CD4-positive, CD25-positive, alpha-beta regulatory T cell (primary cell): ENCODE measurements at regions not wholly inside any gene's neighbourhood (a gene's known extent, or its start where the extent isn't known, plus 50 kb on each side); places are given as distances from the start of the nearest gene placed in this dataset.
"Not testable (repeated sequence)": the region's sequence is repeated elsewhere in the genome, so short reads cannot be mapped to it uniquely, and the experiment has no call there.

ENCODE experiments used
- ATAC-seq, 2 donors: fragments of 150-1000 bp; cut with Tn5 transposase; one replicate each; pipeline ENCODE4 v1.10.0; 2021; ENCODE audit warnings: low read depth in 2 of 2, moderate number of reproducible peaks in 2 of 2, moderate library complexity in 1 of 2
- DNase-seq, 3 donors: peaks; one replicate each; pipeline versions ENCODE4 v3.0.0 to v3.0.0-alpha.2; 2012 to 2022; ENCODE audit warnings: mixed read lengths in 1 of 3
- H3K27ac ChIP-seq: one replicate; pipeline ENCODE4 v1.7.0; 2013; ENCODE audit warnings: mild to moderate bottlenecking, low read length; ENCODE audit not compliant: insufficient read depth, poor library complexity, severe bottlenecking
- H3K27me3 ChIP-seq: one replicate; pipeline ENCODE4 v1.7.0; 2013; ENCODE audit warnings: low read length; ENCODE audit not compliant: control insufficient read depth, insufficient read depth
- H3K36me3 ChIP-seq: one replicate; pipeline ENCODE4 v1.7.0; 2013; ENCODE audit warnings: mild to moderate bottlenecking, low read length, moderate library complexity; ENCODE audit not compliant: control insufficient read depth, insufficient read depth
- H3K4me1 ChIP-seq: 2 replicates; pipeline ENCODE4 v1.7.0; 2013; ENCODE audit warnings: mild to moderate bottlenecking, low read length; ENCODE audit not compliant: insufficient read depth, control insufficient read depth, poor library complexity, severe bottlenecking
- H3K4me3 ChIP-seq: one replicate; pipeline ENCODE4 v1.7.0; 2013; ENCODE audit warnings: low read depth, mild to moderate bottlenecking, low read length, moderate library complexity
- H3K9me3 ChIP-seq, 2 experiments: 1 replicate in 1 of 2; 2 replicates in 1 of 2; pipeline ENCODE4 v1.7.0; 2013; ENCODE audit warnings: low read length in 2 of 2, mild to moderate bottlenecking in 1 of 2, moderate library complexity in 1 of 2; ENCODE audit not compliant: control insufficient read depth in 2 of 2
- H3K27ac Mint-ChIP-seq, 3 donors: one replicate each; pipeline ENCODE4 v1.8.0; 2020 to 2022; ENCODE audit warnings: mild to moderate bottlenecking in 3 of 3, mixed read lengths in 3 of 3, moderate library complexity in 2 of 3
- H3K27me3 Mint-ChIP-seq: one replicate; pipeline ENCODE4 v1.8.0; 2022; ENCODE audit warnings: mild to moderate bottlenecking, mixed read lengths
- H3K36me3 Mint-ChIP-seq: one replicate; pipeline ENCODE4 v1.8.0; 2020; ENCODE audit warnings: mixed read lengths
- H3K4me1 Mint-ChIP-seq, 4 donors: one replicate each; pipeline ENCODE4 v1.8.0; 2020 to 2022; ENCODE audit warnings: mixed read lengths in 4 of 4, mild to moderate bottlenecking in 1 of 4
- H3K4me3 Mint-ChIP-seq, 4 donors: one replicate each; pipeline ENCODE4 v1.8.0; 2020 to 2022; ENCODE audit warnings: mild to moderate bottlenecking in 4 of 4, mixed read lengths in 4 of 4, moderate library complexity in 3 of 4
- H3K9me3 Mint-ChIP-seq, 7 donors: one replicate each; pipeline ENCODE4 v1.8.0; 2020 to 2022; ENCODE audit warnings: mixed read lengths in 7 of 7, mild to moderate bottlenecking in 3 of 7, moderate library complexity in 2 of 7

- no peak for ATAC-seq
- no peak overlapping the region for H3K27ac ChIP-seq
- Mint-ChIP-seq H3K27ac (no peak overlapping the region), H3K4me1 (no peaks in the 10 kb centered on the region), H3K27me3 (no peaks in the 10 kb centered on the region), H3K4me3 (no peak overlapping the region), H3K36me3 (no peaks in the 10 kb centered on the region), H3K9me3 (peaks cover 2 to 20% (median 7%) of the 10 kb centered on the region in 7 donors)
- H3K4me3 ChIP-seq, result no peak overlapping the region
- no peaks in the 10 kb centered on the region for H3K9me3 ChIP-seq
- H3K36me3 ChIP-seq, result no peaks in the 10 kb centered on the region
- no peaks in the 10 kb centered on the region for H3K4me1 ChIP-seq
- DNase-seq, result no peak
- H3K27me3 ChIP-seq, result no peaks in the 10 kb centered on the region
Measured at GRCh38 chr3:4241595-4242170, 61.5 kb upstream of the SETMAR start.

- Mint-ChIP-seq H3K4me3 (no peak overlapping the region), H3K4me1 (no peaks in the 10 kb centered on the region), H3K36me3 (peaks cover 5% of the 10 kb centered on the region), H3K27me3 (no peaks in the 10 kb centered on the region), H3K9me3 (peaks cover 2 to 10% (median 5%) of the 10 kb centered on the region in 7 donors), H3K27ac (no peak overlapping the region)
- no peaks in the 10 kb centered on the region for H3K36me3 ChIP-seq
- DNase-seq (no peak), ATAC-seq (no peak)
- H3K4me1 ChIP-seq, result no peaks in the 10 kb centered on the region
- no peak overlapping the region for H3K4me3 ChIP-seq
- H3K27me3 ChIP-seq, result no peaks in the 10 kb centered on the region
- H3K27ac ChIP-seq, result no peak overlapping the region
- H3K9me3 ChIP-seq, result no peaks in the 10 kb centered on the region
Measured at GRCh38 chr3:4245671-4246070, 57.5 kb upstream of the SETMAR start.

GRCh38 chr3:4247391-4247790 is 55.8 kb upstream of the SETMAR start:
- no peak for DNase-seq
- Mint-ChIP-seq H3K27ac (no peak overlapping the region), H3K4me3 (no peak overlapping the region), H3K4me1 (no peaks in the 10 kb centered on the region), H3K36me3 (peaks cover 5% of the 10 kb centered on the region), H3K9me3 (peaks cover 0 to 10% (median 3%) of the 10 kb centered on the region in 7 donors), H3K27me3 (no peaks in the 10 kb centered on the region)
- no peaks in the 10 kb centered on the region for H3K9me3 ChIP-seq
- no peak overlapping the region for H3K27ac ChIP-seq
- no peaks in the 10 kb centered on the region for H3K4me1 ChIP-seq
- ATAC-seq, result no peak
- no peaks in the 10 kb centered on the region for H3K36me3 ChIP-seq
- no peaks in the 10 kb centered on the region for H3K27me3 ChIP-seq
- no peak overlapping the region for H3K4me3 ChIP-seq

- H3K4me1 Mint-ChIP-seq, result no peaks in the 10 kb centered on the region
- no peak overlapping the region for H3K27ac Mint-ChIP-seq
- no peak overlapping the region for H3K4me3 Mint-ChIP-seq
- no peak overlapping the region for H3K27ac ChIP-seq
- peaks cover 0 to 5% (median 0%) of the 10 kb centered on the region in 7 donors for H3K9me3 Mint-ChIP-seq
- no peak for DNase-seq
- no peak overlapping the region for H3K4me3 ChIP-seq
- no peaks in the 10 kb centered on the region for H3K27me3 ChIP-seq
- peaks cover 5% of the 10 kb centered on the region for H3K36me3 Mint-ChIP-seq
- no peak for ATAC-seq
- no peaks in the 10 kb centered on the region for H3K9me3 ChIP-seq
- no peaks in the 10 kb centered on the region for H3K27me3 Mint-ChIP-seq
- no peaks in the 10 kb centered on the region for H3K4me1 ChIP-seq
- no peaks in the 10 kb centered on the region for H3K36me3 ChIP-seq
Measured at GRCh38 chr3:4250064-4250463, 53.1 kb upstream of the SETMAR start.

GRCh38 chr3:4251412-4251811 is 51.8 kb upstream of the SETMAR start:
- no peak for DNase-seq
- H3K9me3 ChIP-seq, result no peaks in the 10 kb centered on the region
- no peak overlapping the region for H3K27ac Mint-ChIP-seq
- no peak for ATAC-seq
- H3K36me3 Mint-ChIP-seq, result peaks cover 5% of the 10 kb centered on the region
- no peaks in the 10 kb centered on the region for H3K27me3 Mint-ChIP-seq
- no peaks in the 10 kb centered on the region for H3K4me1 ChIP-seq
- H3K36me3 ChIP-seq, result no peaks in the 10 kb centered on the region
- no peaks in the 10 kb centered on the region for H3K27me3 ChIP-seq
- H3K4me1 Mint-ChIP-seq, result no peaks in the 10 kb centered on the region
- no peak overlapping the region for H3K27ac ChIP-seq
- no peak overlapping the region for H3K4me3 ChIP-seq
- no peak overlapping the region for H3K4me3 Mint-ChIP-seq
- H3K9me3 Mint-ChIP-seq, result peaks cover 0 to 5% (median 0%) of the 10 kb centered on the region in 7 donors

- DNase-seq, H3K36me3 Mint-ChIP-seq, H3K9me3 ChIP-seq, H3K27ac ChIP-seq, H3K36me3 ChIP-seq, H3K27me3 ChIP-seq, H3K4me3 Mint-ChIP-seq, H3K4me1 ChIP-seq, H3K27me3 Mint-ChIP-seq, H3K9me3 Mint-ChIP-seq, ATAC-seq, H3K4me3 ChIP-seq, H3K4me1 Mint-ChIP-seq, H3K27ac Mint-ChIP-seq: not testable (repeated sequence)
Measured at GRCh38 chr3:4253072-4253832, 49.9 kb upstream of the SETMAR start.
